HUES64 (cell line): ENCODE measurements at regions not wholly inside any gene's neighbourhood (a gene's known extent, or its start where the extent isn't known, plus 50 kb on each side); places are given as distances from the start of the nearest gene placed in this dataset.

Source experiments
- H3K27ac ChIP-seq: 2 replicates; pipeline ENCODE4 v1.7.0; 2013; ENCODE audit warnings: low read depth, low read length, inconsistent platforms
- H3K27me3 ChIP-seq: 2 replicates; pipeline ENCODE4 v1.6.1; 2013; ENCODE audit warnings: mild to moderate bottlenecking, low read length; ENCODE audit not compliant: insufficient read depth
- H3K36me3 ChIP-seq: 2 replicates; pipeline ENCODE4 v1.6.1; 2013; ENCODE audit warnings: mild to moderate bottlenecking, low read length; ENCODE audit not compliant: insufficient read depth
- H3K4me1 ChIP-seq: 2 replicates; pipeline ENCODE4 v1.6.1; 2013; ENCODE audit warnings: mild to moderate bottlenecking, low read length, moderate library complexity; ENCODE audit not compliant: insufficient read depth
- H3K4me3 ChIP-seq: 2 replicates; pipeline ENCODE4 v1.5.1; 2013; ENCODE audit warnings: mild to moderate bottlenecking, low read length, moderate library complexity
- H3K9ac ChIP-seq: 2 replicates; pipeline ENCODE4 v1.6.1; 2013; ENCODE audit warnings: mild to moderate bottlenecking, low read depth, low read length
- H3K9me3 ChIP-seq: 2 replicates; pipeline ENCODE4 v1.6.1; 2013; ENCODE audit warnings: low read depth, low read length; ENCODE audit not compliant: insufficient read depth
- WGBS: fragments of 150-250, 120-280 bp; methylation state at CpG from one replicate; pipeline ENCODE4 v1.1.7; 2013; ENCODE audit warnings: missing lambda C conversion rate; 5-methylcytosine and 5-hydroxymethylcytosine counted together

- H3K27ac ChIP-seq: no peak overlapping the region
- no peak overlapping the region for H3K9ac ChIP-seq
- H3K4me3 ChIP-seq: no peak overlapping the region
- no peaks in the 10 kb centered on the region for H3K36me3 ChIP-seq
- H3K4me1 ChIP-seq: no peaks in the 10 kb centered on the region
- 94% methylated on average over 3 of the region's 3 CpGs for WGBS
- no peaks in the 10 kb centered on the region for H3K9me3 ChIP-seq
- H3K27me3 ChIP-seq: no peaks in the 10 kb centered on the region
Measured at GRCh38 chr5:24320643-24321042, 324.1 kb downstream of the CDH10 start.

GRCh38 chr5:24325306-24325832 is 319.4 kb downstream of the CDH10 start:
- 86% methylated on average over 1 of the region's 1 CpG for WGBS
- no peaks in the 10 kb centered on the region for H3K9me3 ChIP-seq
- H3K4me1 ChIP-seq: no peaks in the 10 kb centered on the region
- H3K27ac ChIP-seq: no peak overlapping the region
- no peaks in the 10 kb centered on the region for H3K36me3 ChIP-seq
- H3K9ac ChIP-seq: no peak overlapping the region
- no peak overlapping the region for H3K4me3 ChIP-seq
- H3K27me3 ChIP-seq: no peaks in the 10 kb centered on the region

- Histone ChIP-seq H3K9ac (no peak overlapping the region), H3K9me3 (no peaks in the 10 kb centered on the region), H3K27ac (no peak overlapping the region), H3K4me3 (no peak overlapping the region), H3K27me3 (no peaks in the 10 kb centered on the region), H3K4me1 (no peaks in the 10 kb centered on the region), H3K36me3 (no peaks in the 10 kb centered on the region)
Measured at GRCh38 chr5:24331531-24331930, 313.2 kb downstream of the CDH10 start.

DNA sequence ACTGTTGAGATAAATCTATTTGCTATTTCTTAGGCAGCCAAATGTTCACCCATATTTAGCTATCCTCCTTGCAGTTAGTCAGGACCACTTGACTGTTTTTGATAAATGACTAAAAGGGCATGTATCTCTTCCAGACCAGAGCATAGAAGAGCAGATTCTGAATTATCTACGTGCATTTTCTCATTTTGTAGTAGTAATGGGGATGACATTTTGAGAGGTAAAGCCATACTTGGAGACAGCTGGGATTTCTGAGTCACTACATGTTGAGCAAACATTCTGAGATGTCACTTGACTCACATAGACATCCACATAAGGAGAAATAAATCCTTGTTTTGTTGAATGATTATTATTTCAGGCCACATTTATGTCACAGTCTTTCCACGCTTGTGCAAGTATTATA is 297.6 kb downstream of the CDH10 start:
- H3K4me1 ChIP-seq: no peaks in the 10 kb centered on the region
- no peak overlapping the region for H3K4me3 ChIP-seq
- H3K9ac ChIP-seq: no peak overlapping the region
- H3K27ac ChIP-seq: no peak overlapping the region
- H3K27me3 ChIP-seq: no peaks in the 10 kb centered on the region
- H3K36me3 ChIP-seq: no peaks in the 10 kb centered on the region
- WGBS: 100% methylated on average over 2 of the region's 2 CpGs
- H3K9me3 ChIP-seq: no peaks in the 10 kb centered on the region

DNA sequence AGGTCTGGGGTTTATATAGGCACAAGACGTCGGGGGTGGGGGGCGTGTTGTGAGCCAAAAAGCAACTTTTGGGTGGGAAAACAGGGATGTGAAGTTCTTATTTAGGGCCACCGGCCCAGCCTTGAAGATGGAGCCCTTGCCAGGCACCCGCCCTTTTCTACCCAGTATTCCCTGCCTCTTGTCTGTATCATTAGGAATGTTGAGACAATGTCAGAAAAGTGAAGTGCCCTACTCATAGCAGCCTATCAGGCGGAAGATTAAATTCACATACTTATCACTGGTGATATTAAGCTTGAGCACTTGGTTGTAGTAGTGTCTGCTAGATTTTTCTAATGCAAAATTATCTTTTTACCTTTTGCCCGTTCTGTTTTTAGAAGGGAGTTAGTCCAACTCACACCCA is 293.5 kb downstream of the CDH10 start:
- Histone ChIP-seq H3K36me3 (no peaks in the 10 kb centered on the region), H3K9ac (no peak overlapping the region), H3K27ac (no peak overlapping the region), H3K9me3 (no peaks in the 10 kb centered on the region), H3K4me3 (no peak overlapping the region), H3K27me3 (no peaks in the 10 kb centered on the region), H3K4me1 (no peaks in the 10 kb centered on the region)
- WGBS: 94% methylated on average over 6 of the region's 7 CpGs

- Histone ChIP-seq H3K4me3 (no peak overlapping the region), H3K9me3 (no peaks in the 10 kb centered on the region), H3K27me3 (no peaks in the 10 kb centered on the region), H3K27ac (no peak overlapping the region), H3K4me1 (no peaks in the 10 kb centered on the region), H3K36me3 (no peaks in the 10 kb centered on the region), H3K9ac (no peak overlapping the region)
- 94% methylated on average over 2 of the region's 2 CpGs for WGBS
Measured at GRCh38 chr5:24353016-24353415, 291.8 kb downstream of the CDH10 start.

GRCh38 chr5:24353611-24354010 is 291.2 kb downstream of the CDH10 start:
- no peaks in the 10 kb centered on the region for H3K9me3 ChIP-seq
- H3K27ac ChIP-seq: no peak overlapping the region
- H3K4me3 ChIP-seq: no peak overlapping the region
- no peaks in the 10 kb centered on the region for H3K27me3 ChIP-seq
- no peaks in the 10 kb centered on the region for H3K36me3 ChIP-seq
- H3K4me1 ChIP-seq: no peaks in the 10 kb centered on the region
- H3K9ac ChIP-seq: no peak overlapping the region

DNA sequence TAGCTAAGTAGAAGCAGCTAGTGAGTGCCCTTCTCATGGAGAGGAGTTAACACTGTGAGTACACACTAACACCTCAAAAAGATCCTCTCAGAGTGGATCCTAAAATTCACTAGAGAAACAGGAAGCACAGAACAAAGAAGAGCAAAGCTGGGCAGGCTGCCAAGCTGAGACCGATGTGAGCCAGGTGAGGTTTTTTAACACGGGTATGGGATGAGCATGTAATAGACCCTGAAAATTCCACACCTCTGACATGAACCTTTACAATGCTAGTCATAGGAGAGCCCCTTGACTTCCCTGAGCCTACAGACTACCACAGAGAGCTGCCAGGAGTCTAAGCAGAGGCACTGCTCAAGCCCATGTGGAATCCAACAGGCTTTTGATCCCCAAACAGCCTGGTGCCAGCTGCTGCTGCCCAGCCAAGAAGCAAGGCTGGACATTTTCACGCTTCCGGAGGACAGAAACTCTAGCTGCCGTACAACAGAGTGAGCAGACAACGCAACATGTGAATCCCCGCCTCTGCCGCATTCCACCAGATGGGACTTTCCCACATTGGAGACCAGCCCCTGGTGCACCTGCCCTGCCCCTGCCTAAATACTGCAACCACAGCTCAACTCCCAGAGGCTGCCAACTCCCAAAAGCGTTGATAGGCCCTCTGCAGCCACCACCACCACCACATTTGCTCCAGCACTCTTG is 280.8 kb downstream of the CDH10 start:
- Histone ChIP-seq H3K4me1 (no peaks in the 10 kb centered on the region), H3K4me3 (no peak overlapping the region), H3K36me3 (no peaks in the 10 kb centered on the region), H3K9me3 (no peaks in the 10 kb centered on the region), H3K27me3 (no peaks in the 10 kb centered on the region), H3K9ac (no peak overlapping the region), H3K27ac (no peak overlapping the region)
- 97% methylated on average over 9 of the region's 9 CpGs for WGBS

DNA sequence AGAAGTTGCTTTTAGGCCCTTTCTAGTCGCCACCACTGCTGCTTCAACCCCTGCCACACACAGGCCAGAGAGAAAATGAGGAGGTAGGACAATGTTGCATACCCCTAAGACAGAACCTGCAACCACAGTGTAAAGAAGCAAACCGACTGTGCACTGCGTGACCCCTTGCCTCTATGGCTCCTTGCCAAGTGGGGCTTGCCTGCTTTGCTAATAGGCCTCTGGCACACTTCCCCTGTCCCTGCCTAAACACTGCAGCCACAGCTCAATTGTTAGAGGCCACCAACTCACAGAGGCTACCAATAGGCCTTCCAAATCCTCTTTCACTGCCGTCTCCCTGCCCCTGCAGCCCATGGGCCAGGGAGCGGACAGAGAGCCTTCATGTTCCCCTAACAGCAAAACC is 280.1 kb downstream of the CDH10 start:
- Histone ChIP-seq H3K4me1 (no peaks in the 10 kb centered on the region), H3K27ac (no peak overlapping the region), H3K9ac (no peak overlapping the region), H3K27me3 (no peaks in the 10 kb centered on the region), H3K36me3 (no peaks in the 10 kb centered on the region), H3K4me3 (no peak overlapping the region), H3K9me3 (no peaks in the 10 kb centered on the region)
- WGBS: 94% methylated on average over 5 of the region's 5 CpGs

- Histone ChIP-seq H3K9ac (no peak overlapping the region), H3K4me3 (no peak overlapping the region), H3K9me3 (no peaks in the 10 kb centered on the region), H3K4me1 (no peaks in the 10 kb centered on the region), H3K27ac (no peak overlapping the region), H3K27me3 (no peaks in the 10 kb centered on the region), H3K36me3 (no peaks in the 10 kb centered on the region)
- WGBS: 100% methylated on average over 1 of the region's 1 CpG
Measured at GRCh38 chr5:24365406-24365805, 279.4 kb downstream of the CDH10 start.

GRCh38 chr5:24367216-24367615 is 277.6 kb downstream of the CDH10 start:
- H3K4me1 ChIP-seq: no peaks in the 10 kb centered on the region
- H3K9ac ChIP-seq: no peak overlapping the region
- H3K4me3 ChIP-seq: no peak overlapping the region
- H3K36me3 ChIP-seq: no peaks in the 10 kb centered on the region
- H3K9me3 ChIP-seq: no peaks in the 10 kb centered on the region
- H3K27ac ChIP-seq: no peak overlapping the region
- no peaks in the 10 kb centered on the region for H3K27me3 ChIP-seq
- WGBS: 96% methylated on average over 3 of the region's 3 CpGs

- no peak overlapping the region for H3K27ac ChIP-seq
- H3K4me3 ChIP-seq: no peak overlapping the region
- no peaks in the 10 kb centered on the region for H3K36me3 ChIP-seq
- H3K9ac ChIP-seq: no peak overlapping the region
- 88% methylated on average over 2 of the region's 2 CpGs for WGBS
- no peaks in the 10 kb centered on the region for H3K9me3 ChIP-seq
- H3K27me3 ChIP-seq: no peaks in the 10 kb centered on the region
- H3K4me1 ChIP-seq: no peaks in the 10 kb centered on the region
Measured at GRCh38 chr5:24368115-24368514, 276.7 kb downstream of the CDH10 start.
